ENCODE measurements at regions not wholly inside any gene's neighbourhood (a gene's known extent, or its start where the extent isn't known, plus 50 kb on each side); places are given as distances from the start of the nearest gene placed in this dataset.

- DNase-seq (ENCODE audit: low read depth), result no peak
- TF ChIP-seq, protein P1, sequence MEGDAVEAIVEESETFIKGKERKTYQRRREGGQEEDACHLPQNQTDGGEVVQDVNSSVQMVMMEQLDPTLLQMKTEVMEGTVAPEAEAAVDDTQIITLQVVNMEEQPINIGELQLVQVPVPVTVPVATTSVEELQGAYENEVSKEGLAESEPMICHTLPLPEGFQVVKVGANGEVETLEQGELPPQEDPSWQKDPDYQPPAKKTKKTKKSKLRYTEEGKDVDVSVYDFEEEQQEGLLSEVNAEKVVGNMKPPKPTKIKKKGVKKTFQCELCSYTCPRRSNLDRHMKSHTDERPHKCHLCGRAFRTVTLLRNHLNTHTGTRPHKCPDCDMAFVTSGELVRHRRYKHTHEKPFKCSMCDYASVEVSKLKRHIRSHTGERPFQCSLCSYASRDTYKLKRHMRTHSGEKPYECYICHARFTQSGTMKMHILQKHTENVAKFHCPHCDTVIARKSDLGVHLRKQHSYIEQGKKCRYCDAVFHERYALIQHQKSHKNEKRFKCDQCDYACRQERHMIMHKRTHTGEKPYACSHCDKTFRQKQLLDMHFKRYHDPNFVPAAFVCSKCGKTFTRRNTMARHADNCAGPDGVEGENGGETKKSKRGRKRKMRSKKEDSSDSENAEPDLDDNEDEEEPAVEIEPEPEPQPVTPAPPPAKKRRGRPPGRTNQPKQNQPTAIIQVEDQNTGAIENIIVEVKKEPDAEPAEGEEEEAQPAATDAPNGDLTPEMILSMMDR (IDR thresholded peaks at IDR 0.05; ENCODE audit: insufficient read depth, low read depth, low read length, missing control alignments), result no peak
- no peak overlapping the region for H3K4me3 ChIP-seq (ENCODE audit: low read length)
Observed at GRCh38 chr6:99833034-99833433, 161.0 kb downstream of the MCHR2 start.

DNA sequence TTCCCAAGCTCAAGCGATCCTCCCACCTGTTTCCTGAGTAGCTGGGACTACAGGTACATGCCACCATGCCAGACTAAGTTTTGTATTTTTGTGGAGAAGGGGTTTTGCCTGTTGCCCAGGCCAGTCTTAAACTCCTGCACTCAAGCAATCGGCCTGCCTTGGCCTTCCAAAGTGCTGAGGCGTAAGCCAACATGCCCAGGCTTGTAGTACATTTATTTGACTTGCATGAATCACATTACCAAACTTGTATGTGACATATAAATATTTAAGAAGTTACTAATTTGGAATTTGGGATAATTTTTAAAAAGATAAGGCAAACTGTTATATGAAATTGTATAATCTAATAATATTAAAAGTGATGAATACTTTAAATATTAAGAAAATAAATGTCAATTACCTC, 157.6 kb downstream of the MCHR2 start:
- H3K4me3 ChIP-seq (ENCODE audit: low read length), result no peak overlapping the region
- TF ChIP-seq, protein P1 (IDR thresholded peaks at IDR 0.05; ENCODE audit: insufficient read depth, low read depth, low read length, missing control alignments), result no peak
- peak; percentile 94 for DNase-seq (ENCODE audit: low read depth)

DNA sequence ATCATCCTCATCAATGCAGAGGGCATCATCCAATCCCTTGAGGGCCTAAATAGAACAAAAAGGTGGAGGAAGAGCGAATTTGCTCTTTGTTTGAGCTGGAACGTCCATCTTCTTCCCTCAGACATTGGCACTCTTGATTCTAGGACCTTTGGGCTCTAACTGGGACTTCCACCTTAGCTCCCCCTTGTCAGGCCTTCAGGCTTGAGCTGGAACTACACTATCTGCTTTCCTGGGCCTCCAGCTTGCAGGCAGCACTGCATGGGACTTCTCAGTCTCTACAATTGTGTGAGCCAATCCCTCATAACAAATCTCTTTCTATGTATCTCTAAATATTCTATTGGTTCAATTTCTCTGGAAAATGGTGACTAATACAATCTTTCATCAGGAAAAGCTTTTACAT, 155.4 kb downstream of the MCHR2 start:
- TF ChIP-seq, protein P1 (IDR thresholded peaks at IDR 0.05; ENCODE audit: insufficient read depth, low read depth, low read length, missing control alignments), result no peak
- H3K4me3 ChIP-seq (ENCODE audit: low read length), result no peak overlapping the region
- DNase-seq (ENCODE audit: low read depth), result no peak

- no peak overlapping the region for H3K4me3 ChIP-seq (ENCODE audit: low read length)
- TF ChIP-seq, protein P1 (IDR thresholded peaks at IDR 0.05; ENCODE audit: insufficient read depth, low read depth, low read length, missing control alignments), result no peak
- peak; percentile 88 for DNase-seq (ENCODE audit: low read depth)
Observed at GRCh38 chr6:99841297-99841696, 152.7 kb downstream of the MCHR2 start.

DNA sequence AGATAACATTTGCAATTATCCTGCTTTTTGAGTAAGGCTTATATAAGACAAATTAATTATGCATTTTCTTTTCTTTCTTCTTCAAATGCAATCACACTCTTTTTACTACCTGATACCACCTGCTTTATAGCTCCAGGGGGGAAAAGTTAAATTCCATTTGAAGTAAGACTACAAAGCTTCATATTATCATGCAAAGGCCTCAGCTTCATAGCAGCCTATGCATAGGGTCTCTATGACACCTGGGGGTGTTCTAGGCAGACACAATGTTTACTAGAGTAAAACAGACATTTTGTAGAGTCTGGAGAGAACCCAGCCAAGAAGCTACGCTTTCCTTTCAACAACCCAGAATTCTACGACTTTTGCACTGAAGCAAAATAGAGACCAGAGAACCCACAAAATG, 148.0 kb downstream of the MCHR2 start:
- TF ChIP-seq, protein P1 (IDR thresholded peaks at IDR 0.05; ENCODE audit: insufficient read depth, low read depth, low read length, missing control alignments), result no peak
- H3K4me3 ChIP-seq (ENCODE audit: low read length), result no peak overlapping the region
- DNase-seq (ENCODE audit: low read depth), result no peak

GRCh38 chr6:99850841-99851240, 143.2 kb downstream of the MCHR2 start:
- no peak for DNase-seq (ENCODE audit: low read depth)
- TF ChIP-seq, protein P1 (IDR thresholded peaks at IDR 0.05; ENCODE audit: insufficient read depth, low read depth, low read length, missing control alignments), result no peak
- no peak overlapping the region for H3K4me3 ChIP-seq (ENCODE audit: low read length)

DNA sequence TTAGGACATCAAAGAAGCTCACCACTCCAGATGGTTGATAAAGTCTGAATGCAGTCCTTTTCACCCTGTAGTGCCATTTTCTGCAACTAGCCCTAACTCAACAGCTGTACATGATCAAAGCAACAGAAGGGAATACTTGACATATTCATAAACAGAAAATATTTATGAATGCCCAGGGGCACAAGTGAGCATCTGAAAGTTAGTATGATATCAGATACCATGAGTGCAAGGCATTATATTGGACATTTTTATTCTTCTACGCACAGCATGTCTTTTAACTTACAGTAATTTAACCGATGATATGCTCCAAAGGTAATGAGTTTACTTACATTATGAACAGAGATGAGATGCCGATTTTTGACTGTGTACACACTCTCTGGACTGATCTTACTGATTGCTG, 142.0 kb downstream of the MCHR2 start:
- no peak overlapping the region for H3K4me3 ChIP-seq (ENCODE audit: low read length)
- no peak for DNase-seq (ENCODE audit: low read depth)
- TF ChIP-seq, protein P1 (IDR thresholded peaks at IDR 0.05; ENCODE audit: insufficient read depth, low read depth, low read length, missing control alignments), result no peak

Measured in epithelial cell of esophagus (primary cell).